Tibial nerve (tissue), 3 donors: ENCODE measurements at regions not wholly inside any gene's neighbourhood (a gene's known extent, or its start where the extent isn't known, plus 50 kb on each side); places are given as distances from the start of the nearest gene placed in this dataset.

Experiments used
- POLR2A ChIP-seq, 2 donors: fragments of 450-650 bp; IDR thresholded peaks; one replicate each; pipeline ENCODE4 v1.6.1; 2017; ENCODE audit warnings: antibody characterized with exemption in 2 of 2, mild to moderate bottlenecking in 2 of 2, moderate library complexity in 2 of 2
- TF ChIP-seq, protein P1 (sequence below), 5 experiments: fragments of 200-600 bp in 3 of 5; fragments of 450-650 bp in 2 of 5; sonication (generic) in 3 of 5; IDR thresholded peaks; one replicate each; pipeline ENCODE4 v1.5.1; 2016 to 2019; ENCODE audit warnings: antibody characterized with exemption in 5 of 5, mild to moderate bottlenecking in 3 of 5, moderate library complexity in 2 of 5

- TF ChIP-seq, protein P1, sequence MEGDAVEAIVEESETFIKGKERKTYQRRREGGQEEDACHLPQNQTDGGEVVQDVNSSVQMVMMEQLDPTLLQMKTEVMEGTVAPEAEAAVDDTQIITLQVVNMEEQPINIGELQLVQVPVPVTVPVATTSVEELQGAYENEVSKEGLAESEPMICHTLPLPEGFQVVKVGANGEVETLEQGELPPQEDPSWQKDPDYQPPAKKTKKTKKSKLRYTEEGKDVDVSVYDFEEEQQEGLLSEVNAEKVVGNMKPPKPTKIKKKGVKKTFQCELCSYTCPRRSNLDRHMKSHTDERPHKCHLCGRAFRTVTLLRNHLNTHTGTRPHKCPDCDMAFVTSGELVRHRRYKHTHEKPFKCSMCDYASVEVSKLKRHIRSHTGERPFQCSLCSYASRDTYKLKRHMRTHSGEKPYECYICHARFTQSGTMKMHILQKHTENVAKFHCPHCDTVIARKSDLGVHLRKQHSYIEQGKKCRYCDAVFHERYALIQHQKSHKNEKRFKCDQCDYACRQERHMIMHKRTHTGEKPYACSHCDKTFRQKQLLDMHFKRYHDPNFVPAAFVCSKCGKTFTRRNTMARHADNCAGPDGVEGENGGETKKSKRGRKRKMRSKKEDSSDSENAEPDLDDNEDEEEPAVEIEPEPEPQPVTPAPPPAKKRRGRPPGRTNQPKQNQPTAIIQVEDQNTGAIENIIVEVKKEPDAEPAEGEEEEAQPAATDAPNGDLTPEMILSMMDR (IDR thresholded peaks at IDR 0.05) = no peak
- TF ChIP-seq POLR2A (IDR thresholded peaks at IDR 0.05) = no peak
Observed at GRCh38 chr14:46058964-46059563, 592.5 kb downstream of the RPL10L start.
